RPMI8226 (cell line): ENCODE measurements at regions not wholly inside any gene's neighbourhood (a gene's known extent, or its start where the extent isn't known, plus 50 kb on each side); places are given as distances from the start of the nearest gene placed in this dataset.
A peak's percentile ranks its signal among the peaks of the same experiment; 100 is the strongest.

ENCODE experiments used
- DNase-seq: peaks from one replicate; pipeline ENCODE4 v3.0.0-alpha.2; 2015

GRCh38 chr18:27899893-27900292 lies 277.0 kb downstream of the CDH2 start:
- DNase-seq, result no peak

- no peak for DNase-seq
These were observed 282.2 kb downstream of the CDH2 start for GRCh38 chr18:27894746-27895145.

- no peak for DNase-seq
These were observed 289.0 kb downstream of the CDH2 start for GRCh38 chr18:27887711-27888495.

GRCh38 chr18:27887287-27887686 lies 289.6 kb downstream of the CDH2 start:
- DNase-seq, result no peak

GRCh38 chr18:27879540-27879939 lies 297.4 kb downstream of the CDH2 start:
- no peak for DNase-seq

GRCh38 chr18:27871726-27872125 lies 305.2 kb downstream of the CDH2 start:
- DNase-seq, result no peak

GRCh38 chr18:27869735-27870134 lies 307.2 kb downstream of the CDH2 start:
- no peak for DNase-seq

GRCh38 chr18:27865431-27865830 lies 311.5 kb downstream of the CDH2 start:
- no peak for DNase-seq

- no peak for DNase-seq
These were observed 313.0 kb downstream of the CDH2 start for GRCh38 chr18:27863780-27864430.

GRCh38 chr18:27862041-27862682 lies 314.8 kb downstream of the CDH2 start:
- no peak for DNase-seq

GRCh38 chr18:27861539-27861938 lies 315.4 kb downstream of the CDH2 start:
- no peak for DNase-seq

- peak; percentile 46 for DNase-seq
These were observed 316.2 kb downstream of the CDH2 start for GRCh38 chr18:27860701-27861107.

- no peak for DNase-seq
These were observed 316.9 kb downstream of the CDH2 start for GRCh38 chr18:27860011-27860410.

GRCh38 chr18:27856820-27857219 lies 320.1 kb downstream of the CDH2 start:
- DNase-seq, result no peak

- DNase-seq, result no peak
These were observed 321.4 kb downstream of the CDH2 start for GRCh38 chr18:27855486-27855885.

- no peak for DNase-seq
These were observed 322.3 kb downstream of the CDH2 start for GRCh38 chr18:27854631-27855030.

GRCh38 chr18:27848336-27848735 lies 328.6 kb downstream of the CDH2 start:
- DNase-seq, result no peak

- no peak for DNase-seq
These were observed 329.5 kb downstream of the CDH2 start for GRCh38 chr18:27847412-27847811.

GRCh38 chr18:27845897-27846296 lies 331.0 kb downstream of the CDH2 start:
- DNase-seq, result no peak

GRCh38 chr18:27843783-27844777 lies 332.9 kb downstream of the CDH2 start:
- no peak for DNase-seq

- DNase-seq, result no peak
These were observed 337.8 kb downstream of the CDH2 start for GRCh38 chr18:27839141-27839540.

GRCh38 chr18:27838225-27838624 lies 338.7 kb downstream of the CDH2 start:
- no peak for DNase-seq

- DNase-seq, result no peak
These were observed 350.8 kb downstream of the CDH2 start for GRCh38 chr18:27826101-27826500.
